ENCODE measurements at regions not wholly inside any gene's neighbourhood (a gene's known extent, or its start where the extent isn't known, plus 50 kb on each side); places are given as distances from the start of the nearest gene placed in this dataset.
"Not testable (repeated sequence)": the region's sequence is repeated elsewhere in the genome, so short reads cannot be mapped to it uniquely, and the experiment has no call there.

DNA sequence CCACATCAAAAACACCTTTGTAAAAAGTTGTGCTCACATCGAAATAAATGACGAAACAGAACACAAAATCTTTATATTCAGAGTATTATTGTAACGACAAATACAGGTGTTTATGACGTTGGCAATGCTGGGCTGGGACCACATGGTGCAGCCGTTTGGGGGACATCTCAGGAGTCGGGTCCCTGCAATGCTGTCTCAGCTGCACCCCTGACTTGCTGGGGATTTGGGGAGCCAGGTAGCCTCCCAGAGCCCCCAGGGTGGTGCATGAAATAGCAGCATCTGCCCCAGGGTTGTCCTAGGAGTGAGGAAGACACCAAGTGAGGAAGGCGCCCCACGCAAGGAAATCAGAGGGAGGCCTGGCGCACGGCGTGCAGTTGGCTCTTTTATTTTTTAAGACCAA lies 1526.8 kb downstream of the BRD1 start:
- DNase-seq = no peak

DNA sequence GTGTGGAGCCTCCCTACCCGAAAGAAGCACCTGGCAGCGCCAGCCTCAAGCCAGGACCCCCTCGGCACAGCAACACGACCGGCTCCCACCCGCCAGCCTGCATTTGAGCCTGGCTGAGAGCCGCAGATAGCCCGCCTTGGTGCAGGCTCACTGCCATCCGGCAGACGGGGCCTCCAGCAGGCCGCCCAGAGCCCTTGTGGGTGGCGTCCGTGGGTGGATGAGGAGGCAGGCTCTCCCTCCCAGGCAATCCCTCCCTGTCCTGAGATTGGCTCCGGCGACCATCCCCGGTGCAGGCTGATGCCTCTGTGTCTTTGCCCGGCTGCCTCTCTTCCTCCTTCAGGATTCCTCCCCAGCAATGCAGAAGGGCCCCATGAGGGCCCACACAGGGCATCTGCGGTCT lies 1527.9 kb downstream of the BRD1 start:
- no peak for DNase-seq

- DNase-seq = no peak
These were observed 1528.5 kb downstream of the BRD1 start for GRCh38 chr22:48299124-48299523.

- no peak for DNase-seq
These were observed 1530.4 kb downstream of the BRD1 start for GRCh38 chr22:48297296-48297695.

DNA sequence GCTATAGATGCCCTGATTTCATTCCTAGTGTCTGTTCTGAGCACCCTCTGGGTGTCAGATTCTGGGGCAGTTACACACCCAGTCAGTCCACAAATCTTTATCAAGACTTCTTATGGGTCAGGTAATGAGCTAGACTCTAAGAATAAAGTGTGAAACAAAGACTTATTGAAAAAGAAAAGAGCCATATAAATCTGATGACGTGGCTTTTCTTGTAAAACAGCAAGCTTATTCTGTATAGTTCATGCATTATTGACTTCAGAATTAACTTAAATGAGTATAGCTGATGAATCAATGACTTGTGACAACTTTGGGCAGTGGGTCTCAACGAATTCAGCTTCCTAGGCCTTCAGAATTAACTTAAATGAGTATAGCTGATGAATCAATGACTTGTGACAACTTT lies 1527.5 kb downstream of the TBC1D22A start:
- not testable (repeated sequence) for DNase-seq

DNA sequence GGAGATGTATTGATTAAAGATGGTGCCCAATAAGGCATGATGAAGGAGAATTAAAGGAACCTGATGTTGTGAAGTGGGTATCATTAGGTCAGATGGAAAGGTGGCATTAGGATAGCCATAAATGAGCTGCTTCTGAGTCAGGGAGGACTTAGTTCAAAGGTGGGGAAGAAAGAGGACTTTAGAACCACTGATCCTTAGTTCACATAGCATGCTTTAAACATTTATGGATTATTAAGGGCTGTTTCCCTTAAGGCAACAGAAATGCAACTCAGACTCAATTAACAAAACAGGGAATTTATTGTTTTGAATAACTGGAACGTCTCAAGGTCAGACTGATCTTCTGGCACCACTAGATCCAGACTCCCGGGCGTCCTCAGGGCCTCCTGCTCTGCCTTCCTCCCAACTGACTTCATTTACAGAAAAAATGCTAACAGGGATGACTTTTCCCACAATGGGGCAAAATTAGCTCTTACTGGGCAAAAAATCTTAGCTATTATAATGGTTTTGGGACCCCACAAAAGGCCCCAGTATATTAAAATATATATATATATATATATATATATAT lies 1526.0 kb downstream of the TBC1D22A start:
- no peak for DNase-seq

GRCh38 chr22:48287031-48287430 lies 1524.6 kb downstream of the TBC1D22A start:
- no peak for DNase-seq

GRCh38 chr22:48284671-48285070 lies 1522.2 kb downstream of the TBC1D22A start:
- DNase-seq = no peak

DNA sequence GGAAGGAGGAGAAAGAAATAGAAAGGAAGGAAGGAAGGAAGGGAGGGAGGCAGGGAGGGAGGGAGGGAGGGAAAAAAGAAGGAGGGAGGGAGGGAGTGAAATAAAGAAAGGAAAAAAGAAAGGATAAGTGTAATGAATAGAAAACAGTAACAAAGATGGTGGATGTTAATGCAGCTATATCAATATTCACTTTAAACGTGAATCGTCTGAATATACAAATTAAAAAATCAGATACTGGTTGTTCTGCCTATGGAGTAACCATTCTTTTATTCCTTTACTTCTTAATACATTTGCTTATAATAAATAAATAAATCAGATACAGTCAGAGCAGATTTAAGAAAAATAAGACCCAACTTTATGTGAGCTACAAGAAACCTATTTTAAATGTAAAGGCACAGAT lies 1520.4 kb downstream of the TBC1D22A start:
- no peak for DNase-seq

DNA sequence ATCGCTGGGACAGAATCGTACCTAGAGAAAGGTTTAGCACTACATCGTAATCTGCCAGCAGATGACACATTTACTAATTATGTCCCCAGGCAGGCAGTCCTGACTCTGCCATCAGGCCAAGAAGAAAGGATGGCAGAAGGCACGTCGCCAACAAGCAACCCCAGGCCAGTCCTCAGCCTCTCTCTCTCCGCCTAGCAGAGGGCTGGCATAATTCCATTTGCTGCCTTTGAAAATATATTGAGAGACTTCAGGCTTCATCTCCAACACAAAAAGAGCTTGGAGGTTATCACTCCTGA lies 1517.0 kb downstream of the TBC1D22A start:
- DNase-seq = no peak

GRCh38 chr22:48278620-48279460 lies 1516.4 kb downstream of the TBC1D22A start:
- no peak for DNase-seq

- no peak for DNase-seq
These were observed 1515.6 kb downstream of the TBC1D22A start for GRCh38 chr22:48277868-48278581.

DNA sequence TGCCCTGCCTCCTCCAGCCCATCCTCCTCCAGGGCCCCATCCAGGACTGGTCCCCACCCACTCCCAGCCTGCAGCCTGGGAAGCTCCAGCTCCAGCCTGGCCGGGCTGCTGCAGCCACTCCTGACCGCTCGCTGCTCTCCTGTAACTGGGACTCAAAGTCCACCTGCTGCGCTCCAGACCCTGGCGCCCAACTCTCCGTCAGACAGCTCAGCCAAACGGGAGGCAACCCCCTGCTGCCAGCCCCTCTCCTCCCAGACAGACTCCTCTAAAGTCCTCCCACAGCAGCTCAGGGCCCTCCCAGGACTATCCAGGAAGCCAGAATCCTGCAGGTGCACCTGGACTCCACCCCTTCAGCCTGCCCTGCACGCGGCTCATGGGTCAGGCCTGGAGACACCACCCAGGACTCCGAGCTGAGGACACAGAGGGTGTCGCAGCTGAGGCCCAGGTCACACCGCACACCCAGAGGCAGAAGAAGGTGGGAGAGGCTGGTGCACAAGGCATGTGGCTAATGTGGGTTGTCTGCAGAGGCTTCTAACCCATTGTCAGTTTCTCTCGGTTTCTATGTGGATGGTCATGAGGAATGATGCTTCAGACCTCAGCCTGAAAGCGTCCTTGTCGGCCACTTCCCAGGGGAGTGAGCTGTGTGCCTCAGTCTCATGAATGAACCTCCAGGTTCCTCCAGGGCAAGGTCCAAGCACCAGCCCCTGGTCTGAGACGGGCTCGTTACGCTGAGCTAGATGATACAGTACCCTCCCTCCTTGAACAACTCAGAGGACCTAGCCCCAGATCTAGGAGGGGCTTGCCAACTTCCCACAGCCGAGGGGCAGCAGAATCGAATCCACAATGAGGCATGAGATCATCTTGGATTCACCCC lies 1514.8 kb downstream of the TBC1D22A start:
- no peak for DNase-seq

- no peak for DNase-seq
These were observed 1513.0 kb downstream of the TBC1D22A start for GRCh38 chr22:48275412-48275811.

GRCh38 chr22:48270731-48271130 lies 1508.3 kb downstream of the TBC1D22A start:
- DNase-seq = no peak

DNA sequence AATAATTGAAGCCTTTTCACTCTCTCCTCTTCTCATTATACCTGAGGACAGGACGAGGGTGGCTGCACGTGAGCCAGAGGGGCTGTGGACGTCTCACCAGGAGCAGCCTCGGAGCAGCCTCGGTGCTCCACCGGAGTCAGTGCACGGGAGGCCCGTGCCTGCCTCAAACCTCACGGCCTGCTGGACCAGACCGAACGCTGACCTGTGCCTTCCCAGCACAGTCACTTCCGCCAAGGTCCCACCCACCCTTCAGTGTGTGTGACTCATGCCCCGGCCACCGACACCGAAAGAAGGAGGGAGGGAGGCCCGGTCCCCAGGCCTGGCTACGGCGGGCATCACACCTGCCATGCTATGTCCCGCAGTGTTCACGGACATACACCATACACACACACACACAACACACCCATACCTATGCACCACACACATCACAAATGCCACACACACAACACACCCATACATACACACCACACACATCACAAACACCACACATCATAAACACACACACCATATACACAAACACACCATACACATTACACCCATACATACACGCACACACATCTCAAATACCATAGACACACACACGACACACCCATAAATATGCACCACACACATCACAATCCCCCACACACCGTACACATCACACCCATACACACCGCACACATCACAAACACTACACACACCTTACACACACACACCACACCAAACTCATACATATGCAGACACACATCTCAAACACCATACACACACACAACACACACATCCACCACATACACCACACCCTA lies 1506.5 kb downstream of the TBC1D22A start:
- no peak for DNase-seq

DNA sequence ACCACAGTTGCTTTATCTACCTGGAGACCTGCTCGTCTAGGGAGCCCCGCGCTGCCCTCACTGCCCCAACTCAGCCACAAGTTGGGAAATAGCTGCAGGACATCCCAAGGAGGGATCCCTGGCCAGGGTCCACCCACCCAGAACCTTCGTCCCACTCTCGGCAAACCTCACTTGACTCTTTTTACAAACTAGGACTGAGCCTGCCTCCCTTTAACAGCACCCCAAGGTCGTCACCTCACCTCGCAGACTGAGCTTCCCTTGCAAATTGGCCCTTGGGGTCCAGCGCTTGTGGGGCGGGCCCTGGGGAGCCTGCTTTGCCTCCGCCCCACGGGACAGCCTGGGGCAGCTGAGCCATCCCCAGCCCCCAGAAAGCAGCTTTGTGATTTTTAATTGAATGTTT lies 1505.8 kb downstream of the TBC1D22A start:
- no peak for DNase-seq

GRCh38 chr22:48267681-48268080 lies 1505.2 kb downstream of the TBC1D22A start:
- DNase-seq = no peak

GRCh38 chr22:48265000-48265625 lies 1502.7 kb downstream of the TBC1D22A start:
- no peak for DNase-seq

DNA sequence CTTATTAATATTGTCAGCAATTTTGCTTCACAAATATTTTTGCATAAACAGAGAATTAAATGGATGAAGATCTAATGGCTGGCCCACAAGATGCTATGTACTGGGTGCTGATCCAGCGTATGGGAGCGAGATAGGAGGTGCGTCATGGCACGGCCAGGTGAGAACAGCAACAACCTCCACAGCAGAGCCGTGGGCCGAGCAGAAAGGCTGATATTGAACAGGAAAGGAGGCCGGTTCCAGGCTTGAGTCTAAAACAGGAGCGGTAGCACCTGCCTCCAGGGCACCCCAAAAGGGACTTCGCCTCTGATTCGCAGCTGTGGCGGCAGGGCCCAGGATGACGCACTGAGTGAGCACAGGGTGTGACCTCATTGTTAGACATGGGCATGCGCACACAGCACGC lies 1502.1 kb downstream of the TBC1D22A start:
- no peak for DNase-seq

- no peak for DNase-seq
These were observed 1501.4 kb downstream of the TBC1D22A start for GRCh38 chr22:48263791-48264351.
